Hematopoietic multipotent progenitor cell treated with erythropoietin and hydrocortisone succinate and interleukin-3 and kit ligand, for 15 days (in vitro differentiated cells): ENCODE measurements at regions not wholly inside any gene's neighbourhood (a gene's known extent, or its start where the extent isn't known, plus 50 kb on each side); places are given as distances from the start of the nearest gene placed in this dataset.

Experiments
- DNase-seq: peaks from one replicate; pipeline ENCODE4 v3.0.0-alpha.2; 2015; ENCODE audit warnings: low spot score

DNA sequence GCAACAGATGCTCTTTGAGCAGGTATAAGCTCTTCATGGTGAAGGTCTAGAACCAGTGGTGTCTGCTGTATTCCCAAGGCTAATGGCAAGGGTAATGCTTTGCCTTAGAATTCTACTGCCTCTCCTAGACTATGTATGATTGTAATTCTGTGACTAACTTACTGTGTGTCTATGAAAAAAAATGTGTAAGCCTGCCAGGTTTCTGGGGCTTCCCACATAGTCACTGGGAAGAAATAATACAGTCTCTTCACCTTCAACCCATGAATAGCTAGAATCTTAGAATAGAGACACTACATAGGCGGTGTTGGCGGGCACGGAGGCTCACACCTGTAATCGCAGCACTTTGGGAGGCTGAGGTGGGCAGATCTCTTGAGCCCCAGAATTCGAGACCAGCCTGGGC lies 84.1 kb downstream of the C11orf91 start:
- DNase-seq = no peak

DNA sequence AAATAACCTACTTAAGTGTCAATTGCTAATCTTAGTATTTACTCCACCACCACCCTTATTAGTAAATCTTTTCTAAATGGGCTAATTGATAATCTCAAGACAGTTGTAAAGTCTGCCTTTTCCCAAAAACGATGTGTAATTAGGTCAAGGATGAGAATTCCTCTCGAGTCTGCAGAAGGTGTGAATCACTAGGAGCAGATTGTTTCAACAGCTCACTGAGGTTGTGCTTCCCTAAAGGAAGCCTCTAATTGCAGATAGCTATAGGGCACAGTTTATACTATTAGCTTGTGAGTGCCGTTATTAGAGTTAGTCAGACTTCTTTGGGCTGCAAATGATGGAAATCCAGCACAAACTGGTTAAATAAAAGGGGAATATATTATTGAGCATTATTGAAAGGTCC lies 84.9 kb downstream of the C11orf91 start:
- DNase-seq = no peak

DNA sequence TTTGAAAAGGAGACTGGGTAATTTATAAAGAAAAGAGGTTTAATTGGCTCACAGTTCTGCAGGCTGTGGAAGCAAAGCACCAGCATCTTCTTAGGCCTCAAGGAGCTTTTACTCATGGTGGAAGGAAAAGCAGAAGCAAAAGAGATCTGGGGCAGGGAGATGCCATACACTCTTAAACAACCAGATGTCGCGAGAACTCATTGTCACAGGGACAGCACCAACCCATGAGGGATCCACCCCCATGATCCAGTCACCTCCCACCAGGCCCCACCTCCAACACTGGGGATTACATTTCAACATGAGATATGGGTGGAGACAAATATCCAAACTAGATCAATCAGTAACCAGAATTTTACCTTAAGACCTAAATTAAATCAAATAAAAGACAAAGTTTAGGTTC lies 87.2 kb downstream of the C11orf91 start:
- DNase-seq = no peak

DNA sequence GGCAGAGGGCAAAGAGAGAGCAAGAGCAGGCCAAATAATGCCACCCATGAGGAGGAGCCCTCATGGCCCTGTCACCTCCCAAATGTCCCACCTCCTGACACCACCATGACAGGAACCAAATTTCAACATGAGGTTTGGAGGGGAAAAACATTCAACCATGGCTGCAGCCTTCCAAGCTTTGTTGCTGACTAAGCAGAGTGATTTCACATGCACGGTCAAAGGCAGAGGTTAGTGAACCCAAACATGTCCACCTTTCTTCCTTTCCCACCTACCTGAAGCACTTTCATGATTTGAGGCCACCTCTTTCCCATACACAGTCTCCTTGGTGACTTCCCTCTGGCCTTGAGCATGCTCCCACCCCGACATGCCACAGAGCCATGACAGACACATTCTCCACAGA lies 89.7 kb downstream of the C11orf91 start:
- DNase-seq = no peak

DNA sequence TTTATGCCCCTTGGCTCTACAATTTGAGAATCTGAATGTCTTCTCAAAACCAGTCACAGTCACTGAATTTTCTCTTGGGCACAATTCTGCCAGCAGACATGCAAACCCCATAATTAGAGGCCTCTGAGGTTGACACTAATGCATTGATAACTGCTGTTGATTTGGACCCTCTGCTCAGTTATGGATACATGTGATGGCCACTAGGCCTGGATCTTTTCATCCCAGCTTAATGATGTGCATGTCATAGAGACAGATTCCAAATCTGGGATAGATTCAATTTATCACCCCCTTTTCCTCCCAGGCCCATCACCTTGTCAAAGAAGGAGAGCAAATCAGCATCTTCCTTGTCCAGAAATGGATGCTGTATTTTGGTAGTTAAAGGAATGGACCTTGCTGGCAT lies 92.2 kb downstream of the C11orf91 start:
- DNase-seq = no peak

DNA sequence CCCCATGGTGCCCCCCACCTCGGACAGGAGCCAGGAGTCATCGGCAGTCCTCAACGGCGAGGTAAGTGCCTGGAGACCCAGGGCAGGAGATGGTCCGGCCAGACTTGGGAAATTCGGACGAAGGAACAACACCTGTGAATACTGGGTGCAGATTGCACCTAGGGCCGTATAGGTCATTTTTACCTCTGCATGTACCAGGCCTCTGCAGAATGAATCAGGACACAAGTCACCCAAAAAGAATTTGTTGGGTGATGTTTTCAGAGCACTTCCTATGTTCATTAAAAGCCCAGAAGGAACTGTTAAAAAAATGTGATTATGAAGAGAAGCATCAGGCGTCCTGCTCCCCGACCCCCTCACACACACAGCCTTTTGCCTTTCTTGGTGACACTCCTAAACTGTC lies 93.9 kb downstream of the C11orf91 start:
- no peak for DNase-seq

DNA sequence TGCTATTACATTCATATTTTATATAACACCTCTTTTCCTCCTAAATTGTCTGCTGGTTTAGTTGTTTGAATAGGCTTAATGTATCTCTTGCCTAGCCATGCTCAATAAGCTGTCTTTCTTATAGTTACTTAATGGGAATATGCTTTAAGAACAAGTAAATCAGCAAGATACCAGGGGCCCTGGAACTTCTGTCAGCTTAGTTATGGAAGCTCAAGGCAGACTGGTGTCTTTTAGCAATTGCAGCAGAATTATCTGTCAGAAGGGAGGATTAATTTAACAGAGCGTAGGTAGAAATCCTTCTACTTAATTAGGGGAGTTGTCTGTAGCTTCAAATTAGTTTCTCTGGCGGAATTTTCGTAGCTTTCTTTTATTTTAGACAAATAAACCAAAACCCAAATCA lies 94.9 kb downstream of the C11orf91 start:
- DNase-seq = no peak

DNA sequence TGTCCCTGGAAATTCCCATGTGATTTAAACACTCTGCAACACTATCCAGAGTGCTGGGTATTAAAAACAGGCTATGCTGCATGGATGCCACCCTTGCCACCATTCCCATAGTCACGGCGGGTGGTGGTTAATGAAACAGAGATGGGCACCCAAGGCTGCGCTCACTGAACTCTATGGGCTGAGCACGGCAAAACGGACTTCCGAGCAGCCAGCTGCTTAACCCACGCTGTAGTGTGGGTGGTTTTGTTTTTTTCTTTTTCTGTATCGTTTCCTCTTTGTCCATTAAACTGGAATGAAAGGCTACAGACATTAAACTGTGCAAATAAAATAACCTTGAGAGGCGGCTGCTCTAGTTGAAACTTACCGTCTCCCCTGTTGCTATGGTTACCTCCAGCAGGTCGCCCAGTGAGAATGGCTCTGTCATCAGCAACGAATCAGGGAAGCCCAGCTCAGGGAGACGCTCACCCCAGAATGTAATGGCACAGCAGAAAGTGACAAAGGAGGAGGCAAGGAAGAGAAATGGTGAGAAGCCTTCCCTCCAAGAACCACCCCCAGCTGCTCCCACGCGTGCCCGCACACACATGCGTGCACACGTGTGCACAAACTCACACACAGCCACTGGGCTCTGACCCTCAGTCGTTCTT lies 102.1 kb downstream of the C11orf91 start:
- DNase-seq = no peak

DNA sequence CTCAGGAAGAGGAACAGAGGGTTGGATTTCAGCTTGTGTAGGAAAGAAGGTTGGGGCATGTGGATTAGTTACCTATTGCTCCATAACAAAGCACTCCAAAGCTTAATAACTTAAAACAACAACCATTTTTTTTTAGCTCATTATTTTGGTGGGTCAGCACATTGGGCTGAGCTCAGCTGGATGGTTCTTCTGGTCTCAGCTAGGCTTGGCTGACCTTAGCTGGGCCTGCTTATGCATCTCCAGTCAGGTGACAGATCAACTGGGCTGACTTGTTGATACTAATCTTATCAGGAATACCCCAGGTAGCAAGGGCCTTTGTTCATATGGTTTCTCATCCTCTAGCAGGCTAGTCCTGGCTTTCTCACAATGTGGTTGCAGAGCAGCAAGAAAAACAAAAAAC lies 106.4 kb downstream of the C11orf91 start:
- no peak for DNase-seq

DNA sequence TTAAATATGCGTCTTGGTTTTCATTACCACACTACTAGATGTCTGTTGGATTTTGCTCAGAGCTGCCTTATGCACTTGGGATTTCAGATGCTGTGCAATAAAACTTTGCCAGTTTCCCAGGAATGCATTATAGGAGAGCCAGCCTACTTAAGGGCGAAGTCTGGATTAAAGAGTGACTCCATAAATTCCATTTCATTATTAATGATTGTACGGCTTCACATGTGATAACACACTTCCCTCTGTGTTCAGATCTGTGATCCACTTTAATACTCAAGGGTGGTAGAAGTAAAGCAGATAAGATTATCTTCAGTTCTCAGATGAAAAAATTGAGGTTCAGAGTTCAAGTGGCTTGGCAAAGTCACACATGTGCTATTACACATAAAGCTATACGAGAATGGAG lies 110.2 kb downstream of the C11orf91 start:
- DNase-seq = no peak

DNA sequence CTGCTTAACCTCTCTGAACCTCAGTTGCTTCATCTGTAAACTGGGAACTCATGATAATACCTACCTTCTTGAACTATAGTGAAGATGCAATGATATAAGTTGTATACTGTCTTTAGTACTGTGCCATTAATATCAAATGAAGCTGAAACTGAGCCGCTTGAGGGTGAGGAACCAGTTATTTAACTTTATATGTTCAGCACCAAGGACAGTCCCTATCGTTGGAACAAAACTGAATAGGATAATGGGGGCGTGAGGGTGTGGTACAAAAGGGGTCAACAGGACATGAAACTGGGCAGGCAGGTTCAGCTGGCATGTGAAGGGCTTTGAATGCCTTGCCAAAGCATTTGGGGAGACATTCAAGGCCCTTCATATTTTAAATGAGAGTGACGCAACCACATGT lies 112.6 kb downstream of the C11orf91 start:
- DNase-seq = no peak

DNA sequence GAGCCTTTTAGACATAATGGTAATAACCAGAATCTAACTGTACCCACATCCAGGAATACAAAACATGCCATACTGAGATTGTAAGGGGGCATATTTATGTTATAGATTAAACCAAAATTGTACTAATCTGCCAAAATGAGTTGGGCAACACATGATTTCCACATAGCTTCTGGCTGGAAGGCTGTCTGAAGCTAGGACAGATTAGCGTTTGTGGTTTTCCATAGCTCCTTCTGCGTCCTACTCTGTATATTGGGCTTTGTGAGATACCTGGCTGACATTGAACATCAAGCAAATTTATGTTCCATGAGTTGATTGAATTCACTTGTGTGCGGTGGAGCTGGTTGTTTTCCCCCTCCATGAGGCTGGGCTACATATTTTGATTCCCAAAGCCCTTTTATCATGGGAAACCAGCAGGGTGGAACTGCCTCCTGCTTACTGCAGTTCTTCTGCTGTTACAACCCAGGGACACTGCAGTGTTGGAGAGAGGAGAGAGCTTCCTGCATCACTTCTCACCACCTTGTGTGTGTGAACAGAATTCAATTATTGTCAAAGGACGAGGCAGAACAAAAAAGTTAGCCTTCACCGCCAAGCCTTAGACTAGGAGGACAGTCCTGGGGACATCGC lies 114.9 kb downstream of the C11orf91 start:
- no peak for DNase-seq

DNA sequence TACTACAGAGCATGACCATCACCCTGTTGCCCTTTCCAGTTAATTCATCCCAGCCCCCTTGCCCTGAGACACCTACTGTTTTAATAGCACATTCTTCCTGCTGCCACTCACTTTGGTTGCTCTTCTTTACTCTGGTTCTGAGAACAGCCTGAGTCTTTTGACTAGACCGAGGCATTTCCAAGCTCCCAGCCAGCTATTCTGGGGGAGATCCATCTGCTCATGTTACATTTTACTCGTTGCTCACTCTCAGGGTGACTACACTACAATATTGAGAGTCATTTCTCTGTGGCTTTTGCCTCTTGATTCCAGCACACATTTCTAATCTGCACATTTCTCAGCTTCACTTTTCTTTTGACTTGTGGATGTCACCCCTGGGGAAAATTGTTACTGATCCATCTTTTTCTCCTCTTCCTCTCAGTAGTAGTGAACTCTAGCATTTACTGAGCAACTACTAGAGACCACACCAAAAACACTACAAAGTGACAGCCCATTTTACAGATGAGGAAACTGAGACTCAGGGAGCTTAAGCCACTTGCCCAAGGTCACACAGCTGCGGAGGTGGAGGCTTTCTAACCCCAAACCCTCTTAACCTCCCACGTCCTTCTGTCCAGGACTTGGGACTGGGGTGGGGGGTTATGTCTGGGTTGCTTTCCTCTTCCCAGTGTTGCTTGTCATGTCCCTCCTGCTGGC lies 117.8 kb downstream of the C11orf91 start:
- no peak for DNase-seq

DNA sequence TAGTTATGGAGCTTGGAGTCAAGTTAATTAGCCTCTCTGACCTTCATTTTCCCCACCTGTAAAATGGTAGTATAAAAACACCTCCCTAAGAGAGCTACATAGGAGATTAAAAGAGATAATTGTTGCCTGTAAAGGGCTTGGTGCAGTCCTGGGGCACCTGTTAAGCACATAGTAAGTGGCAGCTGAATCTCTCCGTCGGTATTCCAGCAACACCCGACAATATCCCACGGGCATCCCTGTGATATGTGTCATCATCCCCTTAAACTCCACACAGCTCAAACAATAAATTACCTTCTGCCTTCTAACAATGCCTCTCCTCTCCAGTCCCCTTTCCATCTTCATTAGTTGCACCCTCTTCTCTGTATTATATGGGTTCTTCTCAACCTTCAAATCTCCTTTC lies 121.5 kb downstream of the C11orf91 start:
- no peak for DNase-seq

DNA sequence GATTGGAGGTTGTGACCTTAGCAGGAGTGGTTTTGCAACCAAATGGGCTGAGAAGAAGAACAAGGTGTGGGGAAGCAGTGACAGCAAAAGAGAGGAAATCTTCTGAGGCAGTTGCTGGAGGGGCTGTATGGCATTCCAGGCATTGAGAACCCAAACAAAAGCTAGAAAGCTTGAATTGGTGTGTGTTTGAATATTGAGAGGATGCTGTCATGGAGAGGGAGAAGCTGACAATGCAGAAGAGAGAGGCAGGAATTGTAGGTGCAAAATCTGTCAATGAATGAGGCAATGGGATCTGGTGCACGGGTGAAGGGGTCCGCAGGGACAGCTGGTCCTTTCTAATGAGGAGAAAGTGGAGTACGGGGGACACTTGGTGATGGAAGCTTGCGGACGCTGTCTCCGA lies 123.4 kb downstream of the C11orf91 start:
- no peak for DNase-seq

DNA sequence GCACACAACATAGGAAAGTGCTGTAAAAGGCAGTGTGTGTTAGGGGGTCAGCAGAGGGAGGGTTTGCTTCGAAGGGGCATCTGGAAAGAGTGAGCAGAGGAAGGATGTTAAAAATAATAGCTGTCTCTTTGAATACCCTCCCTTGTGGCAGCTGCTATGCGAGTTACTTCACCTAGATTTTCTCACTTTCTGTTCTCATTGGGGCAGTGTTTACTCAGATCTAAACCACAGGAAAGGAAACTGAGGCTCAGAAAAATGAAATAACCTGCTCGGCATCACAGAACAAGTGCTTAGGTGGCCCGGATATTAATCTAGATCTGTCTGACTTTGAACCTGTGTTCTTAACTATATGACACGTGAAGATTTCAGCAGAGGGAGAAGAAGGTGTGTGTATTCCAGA lies 125.3 kb downstream of the C11orf91 start:
- no peak for DNase-seq

DNA sequence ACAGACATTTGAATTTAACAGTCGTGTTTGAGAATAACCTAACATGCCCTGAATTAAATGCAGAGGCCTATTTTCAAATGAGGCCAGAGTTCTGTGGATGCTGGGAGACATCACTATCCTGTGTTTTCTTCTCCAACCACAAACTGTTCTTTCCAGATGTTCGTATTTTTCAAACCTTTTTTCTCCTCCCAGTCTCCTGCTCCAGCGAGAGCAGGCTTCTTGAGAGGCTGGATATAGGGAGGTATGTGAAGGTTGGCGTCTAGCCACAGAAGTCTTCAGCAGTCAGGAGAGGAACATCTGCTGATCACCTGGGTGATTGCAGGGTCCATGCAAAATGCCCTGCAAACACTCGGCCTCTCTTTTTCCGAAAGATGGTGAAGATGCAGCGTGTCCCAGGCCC lies 126.3 kb downstream of the C11orf91 start:
- DNase-seq = no peak

DNA sequence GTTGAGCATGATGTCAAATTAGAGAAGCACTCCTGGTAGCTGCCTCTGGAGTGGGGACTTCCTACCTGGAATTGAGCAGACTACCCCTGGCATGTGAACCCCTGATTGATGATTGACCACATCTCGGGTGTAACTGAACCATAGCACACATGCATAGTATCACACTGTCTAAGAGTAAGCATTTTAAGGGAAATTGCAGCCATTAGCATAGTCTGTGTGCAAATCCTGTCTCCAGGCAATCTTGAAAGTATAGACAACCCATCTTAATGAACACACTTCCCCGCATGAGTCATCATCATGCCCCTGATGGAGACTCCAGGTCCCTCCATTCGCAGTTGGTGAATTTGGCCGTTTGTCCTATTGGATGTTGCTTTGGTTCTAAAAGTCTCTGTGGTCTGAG lies 131.3 kb downstream of the C11orf91 start:
- DNase-seq = no peak

DNA sequence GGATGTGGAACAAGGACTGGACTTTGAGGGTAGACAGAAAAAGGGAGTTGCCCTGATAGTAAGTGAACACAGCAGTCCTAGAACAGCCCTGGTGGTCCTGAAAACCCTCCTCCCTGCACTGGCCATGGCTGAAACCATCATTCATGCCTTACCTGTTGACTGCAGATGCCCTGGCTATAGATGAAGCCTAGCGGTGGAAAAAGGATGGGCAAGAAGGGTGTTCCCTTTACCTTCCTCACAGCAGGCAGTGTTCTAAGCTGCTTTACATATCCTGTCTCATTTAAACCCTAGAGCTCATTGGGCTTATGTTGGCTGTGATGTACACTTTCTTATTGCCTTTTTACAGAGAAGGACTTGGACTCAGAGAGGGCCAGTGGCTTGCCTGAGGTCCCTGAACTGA lies 133.6 kb downstream of the C11orf91 start:
- no peak for DNase-seq

DNA sequence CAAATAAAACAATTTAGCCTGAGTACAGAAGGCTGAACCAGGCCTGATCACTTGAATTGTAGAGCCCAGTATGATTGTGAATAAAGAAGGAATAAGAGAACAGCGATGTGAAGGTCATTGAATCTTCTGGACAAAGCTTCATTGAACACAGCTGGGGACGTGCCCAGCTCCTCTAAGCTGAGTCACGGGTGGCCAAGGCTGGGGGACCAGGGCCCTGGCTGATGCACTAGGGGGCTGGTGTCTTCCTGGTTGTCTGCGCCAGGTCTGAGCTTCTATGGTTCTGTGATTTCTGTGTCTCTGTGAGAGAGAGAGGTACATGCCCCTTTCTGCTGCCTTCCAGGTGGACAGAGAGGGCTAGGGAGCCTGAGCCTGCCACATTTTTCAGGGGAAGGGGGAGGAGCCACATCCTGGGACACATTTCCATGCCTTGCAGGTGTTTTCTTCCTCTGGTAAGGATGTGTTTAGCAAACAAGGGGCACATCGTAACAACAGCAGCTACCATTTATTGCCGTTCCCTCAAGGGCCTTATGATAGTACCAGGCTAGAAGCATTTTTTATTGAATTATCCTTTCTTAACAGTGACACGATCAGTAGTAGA lies 135.7 kb downstream of the C11orf91 start:
- DNase-seq = no peak

DNA sequence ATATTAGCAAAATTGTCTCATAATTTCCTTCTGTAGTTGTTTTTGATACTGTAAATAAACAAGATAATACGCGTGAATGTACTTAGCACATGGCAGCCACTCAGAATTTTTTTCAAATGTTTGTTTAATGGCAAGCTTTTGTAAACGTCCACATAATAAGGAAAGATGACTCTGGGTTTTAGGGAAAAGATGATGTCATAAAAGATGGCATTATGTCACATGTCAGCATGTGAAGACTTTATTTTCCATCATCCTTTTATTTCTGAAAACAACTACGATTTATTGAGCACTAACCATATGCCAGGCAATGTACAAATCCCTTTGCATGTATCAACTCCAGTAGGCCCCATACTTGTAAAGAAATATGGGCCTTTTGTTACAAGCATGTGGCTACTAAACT lies 139.9 kb downstream of the C11orf91 start:
- DNase-seq = no peak

DNA sequence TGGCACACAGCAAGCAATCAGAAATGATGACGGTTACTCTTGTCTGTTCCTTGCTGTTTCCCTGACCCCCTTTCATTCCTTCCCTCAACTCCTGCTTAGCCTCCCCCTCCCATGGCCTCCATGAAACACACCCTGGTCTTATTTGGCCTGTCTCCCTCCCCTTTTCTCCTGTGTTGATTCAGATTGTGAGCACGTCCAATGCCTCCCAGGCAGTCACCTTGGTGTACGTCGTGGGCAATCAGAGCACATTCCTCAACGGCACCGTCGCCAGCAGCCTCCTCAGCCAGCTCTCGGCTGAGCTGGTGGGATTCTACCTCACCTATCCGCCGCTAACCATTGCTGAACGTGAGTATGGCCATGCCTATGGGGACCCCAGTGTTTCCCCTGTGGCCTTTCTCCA lies 141.1 kb downstream of the C11orf91 start:
- no peak for DNase-seq

DNA sequence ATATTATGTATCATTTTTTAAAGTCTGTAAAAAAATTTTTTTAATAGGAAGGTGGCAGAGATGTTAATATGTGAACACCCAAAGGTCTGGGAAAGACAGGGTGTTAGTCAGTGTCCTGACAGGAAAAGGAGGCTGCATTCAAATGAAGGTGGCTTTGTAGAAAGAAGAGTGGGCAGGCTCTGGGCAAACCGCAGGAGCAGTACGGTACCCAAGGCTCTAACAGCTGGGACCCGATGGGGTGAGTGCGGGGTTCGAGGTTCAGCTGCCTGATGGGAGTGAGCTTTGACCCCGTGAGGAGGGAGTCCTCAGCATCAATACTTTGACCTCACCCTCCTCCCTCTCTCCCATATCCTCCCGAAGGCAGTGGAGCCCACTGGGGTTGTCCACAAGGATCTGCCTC lies 142.5 kb downstream of the C11orf91 start:
- DNase-seq = no peak
